Ishikawa (cell line): ENCODE measurements at regions not wholly inside any gene's neighbourhood (a gene's known extent, or its start where the extent isn't known, plus 50 kb on each side); places are given as distances from the start of the nearest gene placed in this dataset.
A peak's percentile ranks its signal among the peaks of the same experiment; 100 is the strongest.

Experiments used
- CEBPB ChIP-seq: IDR thresholded peaks from 2 replicates; pipeline ENCODE4 v1.6.1; 2012
- CREB1 ChIP-seq: IDR thresholded peaks from 2 replicates; pipeline ENCODE4 v1.6.1; 2012; ENCODE audit warnings: low read depth
- EGR1 ChIP-seq: IDR thresholded peaks from 2 replicates; pipeline ENCODE4 v1.6.1; 2012
- EP300 ChIP-seq: IDR thresholded peaks from 2 replicates; pipeline ENCODE4 v1.6.1; 2012; ENCODE audit warnings: borderline replicate concordance
- FOXM1 ChIP-seq: IDR thresholded peaks from 2 replicates; pipeline ENCODE4 v1.6.1; 2012; ENCODE audit warnings: low read depth, borderline replicate concordance
- MAX ChIP-seq: IDR thresholded peaks from 2 replicates; pipeline ENCODE4 v1.6.1; 2012
- NFIC ChIP-seq: IDR thresholded peaks from 2 replicates; pipeline ENCODE4 v1.6.1; 2012
- RAD21 ChIP-seq: IDR thresholded peaks from 2 replicates; pipeline ENCODE4 v1.6.1; 2012; ENCODE audit warnings: low read depth
- REST ChIP-seq: IDR thresholded peaks from 2 replicates; pipeline ENCODE4 v1.6.1; 2012; ENCODE audit warnings: low read depth, mild to moderate bottlenecking
- TAF1 ChIP-seq: IDR thresholded peaks from 2 replicates; pipeline ENCODE4 v1.6.1; 2012; ENCODE audit warnings: low read depth, mild to moderate bottlenecking
- TCF12 ChIP-seq: IDR thresholded peaks from 2 replicates; pipeline ENCODE4 v1.6.1; 2012; ENCODE audit warnings: low read depth
- TEAD4 ChIP-seq: IDR thresholded peaks from 2 replicates; pipeline ENCODE4 v1.6.1; 2012
- USF1 ChIP-seq: IDR thresholded peaks from 2 replicates; pipeline ENCODE4 v1.6.1; 2012
- YY1 ChIP-seq: IDR thresholded peaks from 2 replicates; pipeline ENCODE4 v1.6.1; 2012; ENCODE audit warnings: low read depth
- ZBTB7A ChIP-seq: IDR thresholded peaks from 2 replicates; pipeline ENCODE4 v1.6.1; 2012; ENCODE audit warnings: low read depth

GRCh38 chr2:45227347-45227746, 218.1 kb upstream of the SIX2 start:
- no peak for TF ChIP-seq CEBPB
- no peak for TF ChIP-seq TAF1
- no peak for TF ChIP-seq TCF12
- no peak for TF ChIP-seq YY1
- no peak for TF ChIP-seq EGR1
- TF ChIP-seq USF1 = no peak
- TF ChIP-seq ZBTB7A = no peak
- TF ChIP-seq NFIC = no peak
- no peak for TF ChIP-seq TEAD4
- no peak for TF ChIP-seq MAX
- TF ChIP-seq EP300 = no peak
- TF ChIP-seq RAD21 = no peak

- TF ChIP-seq EGR1 (no peak), EP300 (no peak), CREB1 (no peak), REST (no peak), MAX (no peak), USF1 (no peak), FOXM1 (no peak), TAF1 (no peak), YY1 (no peak), TCF12 (no peak), NFIC (no peak), CEBPB (no peak), ZBTB7A (no peak), TEAD4 (no peak), RAD21 (no peak)
Observed at GRCh38 chr2:45224993-45225380, 215.7 kb upstream of the SIX2 start.

- TF ChIP-seq ZBTB7A (no peak), MAX (no peak), USF1 (no peak), NFIC (no peak)
Observed at GRCh38 chr2:45224321-45224992, 215.2 kb upstream of the SIX2 start.

- TF ChIP-seq EP300 = no peak
- no peak for TF ChIP-seq NFIC
- no peak for TF ChIP-seq TAF1
- TF ChIP-seq EGR1 = no peak
- TF ChIP-seq ZBTB7A = no peak
- TF ChIP-seq CEBPB = no peak
- no peak for TF ChIP-seq MAX
- no peak for TF ChIP-seq CREB1
- TF ChIP-seq YY1 = no peak
- TF ChIP-seq TCF12 = no peak
- TF ChIP-seq REST = no peak
- TF ChIP-seq RAD21 = no peak
- no peak for TF ChIP-seq USF1
- no peak for TF ChIP-seq TEAD4
Observed at GRCh38 chr2:45223531-45223930, 214.3 kb upstream of the SIX2 start.

- TF ChIP-seq TEAD4 (no peak), MAX (0 out of 2 replicates have a peak, but pooled peaks have one; percentile 10)
Observed at GRCh38 chr2:45220227-45220626, 211.0 kb upstream of the SIX2 start.
